Caco-2 (cell line): ENCODE measurements at regions not wholly inside any gene's neighbourhood (a gene's known extent, or its start where the extent isn't known, plus 50 kb on each side); places are given as distances from the start of the nearest gene placed in this dataset.

Experiments
- BruUV-seq: library from RNA; stranded (reverse); fragments of 400-500 nt; replicated peaks from 2 replicates; lab custom pipeline; 2021; lab: Mats Ljungman, UMichigan
- CTCF ChIA-PET: fragments of 300-600 bp; sonication (Branson Sonifier 250); formaldehyde crosslinking; loops from one replicate; lab custom pipeline; 2022; ENCODE audit warnings: antibody characterized with exemption; lab: Charles Lee
- POLR2A ChIA-PET: fragments of 300-600 bp; sonication (Branson Sonifier 250); formaldehyde crosslinking; loops from one replicate; lab custom pipeline; 2022; ENCODE audit warnings: antibody characterized with exemption; lab: Charles Lee
- DNase-seq, 2 experiments: peaks; one replicate each; pipeline versions ENCODE4 v3.0.0 to v3.0.0-alpha.2; 2020 to 2022
- H3K27me3 ChIP-seq: replicated peaks from 2 replicates; pipeline ENCODE4 v1.6.0; 2011; ENCODE audit warnings: low read length; ENCODE audit not compliant: control insufficient read depth, insufficient read depth
- H3K36me3 ChIP-seq: 2 replicates; pipeline ENCODE4 v1.5.1; 2011; ENCODE audit warnings: low read length; ENCODE audit not compliant: control insufficient read depth, insufficient read depth
- H3K4me1 ChIP-seq: fragments of 250-450 bp; sonication (Bioruptor Pico); 2 replicates; pipeline ENCODE4 v1.5.1; 2020; ENCODE audit warnings: mild to moderate bottlenecking
- H3K4me3 ChIP-seq: 2 replicates; pipeline ENCODE4 v1.5.1; 2011; ENCODE audit warnings: low read depth, mild to moderate bottlenecking, control low read depth, low read length
- H3K9me3 ChIP-seq: fragments of 250-450 bp; sonication (Bioruptor Pico); 2 replicates; pipeline ENCODE4 v1.5.1; 2020; ENCODE audit warnings: mild to moderate bottlenecking, moderate library complexity
- H3K27ac Mint-ChIP-seq: one replicate; pipeline ENCODE4 v1.8.0; 2022; ENCODE audit warnings: mixed read lengths; ENCODE audit not compliant: unreplicated experiment
- H3K27me3 Mint-ChIP-seq: one replicate; pipeline ENCODE4 v1.8.0; 2022; ENCODE audit warnings: mixed read lengths; ENCODE audit not compliant: insufficient read depth, unreplicated experiment
- H3K36me3 Mint-ChIP-seq: one replicate; pipeline ENCODE4 v1.8.0; 2022; ENCODE audit warnings: mild to moderate bottlenecking, mixed read lengths; ENCODE audit not compliant: insufficient read depth, unreplicated experiment
- H3K4me1 Mint-ChIP-seq: one replicate; pipeline ENCODE4 v1.8.0; 2022; ENCODE audit warnings: low read depth, mixed read lengths; ENCODE audit not compliant: unreplicated experiment
- H3K4me3 Mint-ChIP-seq: one replicate; pipeline ENCODE4 v1.8.0; 2022; ENCODE audit warnings: mild to moderate bottlenecking, moderate library complexity, mixed read lengths; ENCODE audit not compliant: unreplicated experiment
- H3K9me3 Mint-ChIP-seq: one replicate; pipeline ENCODE4 v1.8.0; 2022; ENCODE audit warnings: mixed read lengths; ENCODE audit not compliant: unreplicated experiment
- CTCF ChIP-seq, 2 experiments: fragments of 200-600 bp in 1 of 2; IDR thresholded peaks; 1 replicate in 1 of 2; 2 replicates in 1 of 2; pipeline versions ENCODE4 v1.5.1 to v1.8.0; 2011 to 2022; ENCODE audit warnings: antibody characterized with exemption in 1 of 2, control low read depth in 1 of 2, inconsistent platforms in 1 of 2, low read depth in 1 of 2, low read length in 1 of 2, mild to moderate bottlenecking in 1 of 2, moderate library complexity in 1 of 2; ENCODE audit not compliant: insufficient read depth in 1 of 2, severe bottlenecking in 1 of 2, unreplicated experiment in 1 of 2
- intact Hi-C: fragments of 100-400 bp; cut with micrococcal nuclease; formaldehyde crosslinking; loops from one replicate; pipeline ENCODE4 v1.10.0; 2022; ENCODE audit not compliant: unreplicated experiment

GRCh38 chr6:105851606-105852005, 234.5 kb upstream of the PRDM1 start:
- intact Hi-C loops, result no loop called here
- Histone ChIP-seq H3K9me3 (no peaks in the 10 kb centered on the region), H3K36me3 (no peaks in the 10 kb centered on the region), H3K4me3 (no peak overlapping the region), H3K4me1 (no peaks in the 10 kb centered on the region), H3K27me3 (no peaks in the 10 kb centered on the region)
- Mint-ChIP-seq H3K9me3 (no peaks in the 10 kb centered on the region), H3K27me3 (no peaks in the 10 kb centered on the region), H3K36me3 (no peaks in the 10 kb centered on the region), H3K4me1 (no peaks in the 10 kb centered on the region), H3K4me3 (no peak overlapping the region), H3K27ac (no peak overlapping the region)
- no TSS peak for BruUV-seq
- ChIA-PET CTCF (no interaction called here), POLR2A (no interaction called here)
- TF ChIP-seq CTCF (IDR thresholded peaks at IDR 0.05; ENCODE audit: insufficient read depth in 1 of 2, low read depth in 1 of 2, low read length in 1 of 2, severe bottlenecking in 1 of 2, unreplicated experiment in 1 of 2), result no peak
- DNase-seq, result no peak

- no peak for DNase-seq
- Histone ChIP-seq H3K4me3 (no peak overlapping the region), H3K4me1 (no peaks in the 10 kb centered on the region), H3K27me3 (no peaks in the 10 kb centered on the region), H3K9me3 (no peaks in the 10 kb centered on the region), H3K36me3 (no peaks in the 10 kb centered on the region)
- H3K4me1 Mint-ChIP-seq, result no peaks in the 10 kb centered on the region
- no peak for TF ChIP-seq CTCF (IDR thresholded peaks at IDR 0.05; ENCODE audit: insufficient read depth in 1 of 2, low read depth in 1 of 2, low read length in 1 of 2, severe bottlenecking in 1 of 2, unreplicated experiment in 1 of 2)
- H3K27me3 Mint-ChIP-seq, result no peaks in the 10 kb centered on the region
- H3K4me3 Mint-ChIP-seq, result no peak overlapping the region
- no peaks in the 10 kb centered on the region for H3K9me3 Mint-ChIP-seq
- no TSS peak for BruUV-seq
- H3K36me3 Mint-ChIP-seq, result no peaks in the 10 kb centered on the region
- H3K27ac Mint-ChIP-seq, result no peak overlapping the region
- CTCF ChIA-PET, result no interaction called here
- POLR2A ChIA-PET, result no interaction called here
- intact Hi-C loops, result no loop called here
Observed at GRCh38 chr6:105851113-105851580, 235.0 kb upstream of the PRDM1 start.

GRCh38 chr6:105850261-105851112, 235.6 kb upstream of the PRDM1 start:
- Mint-ChIP-seq H3K27me3 (no peaks in the 10 kb centered on the region), H3K9me3 (no peaks in the 10 kb centered on the region), H3K4me3 (no peak overlapping the region), H3K36me3 (no peaks in the 10 kb centered on the region), H3K4me1 (no peaks in the 10 kb centered on the region), H3K27ac (no peak overlapping the region)
- CTCF ChIA-PET, result no interaction called here
- Histone ChIP-seq H3K9me3 (no peaks in the 10 kb centered on the region), H3K4me3 (no peak overlapping the region), H3K36me3 (no peaks in the 10 kb centered on the region), H3K4me1 (no peaks in the 10 kb centered on the region), H3K27me3 (no peaks in the 10 kb centered on the region)
- intact Hi-C loops, result no loop called here
- DNase-seq, result no peak
- BruUV-seq, result no TSS peak
- TF ChIP-seq CTCF (IDR thresholded peaks at IDR 0.05; ENCODE audit: insufficient read depth in 1 of 2, low read depth in 1 of 2, low read length in 1 of 2, severe bottlenecking in 1 of 2, unreplicated experiment in 1 of 2), result no peak
- POLR2A ChIA-PET, result no interaction called here
